ENCODE measurements at regions not wholly inside any gene's neighbourhood (a gene's known extent, or its start where the extent isn't known, plus 50 kb on each side); places are given as distances from the start of the nearest gene placed in this dataset.

DNA sequence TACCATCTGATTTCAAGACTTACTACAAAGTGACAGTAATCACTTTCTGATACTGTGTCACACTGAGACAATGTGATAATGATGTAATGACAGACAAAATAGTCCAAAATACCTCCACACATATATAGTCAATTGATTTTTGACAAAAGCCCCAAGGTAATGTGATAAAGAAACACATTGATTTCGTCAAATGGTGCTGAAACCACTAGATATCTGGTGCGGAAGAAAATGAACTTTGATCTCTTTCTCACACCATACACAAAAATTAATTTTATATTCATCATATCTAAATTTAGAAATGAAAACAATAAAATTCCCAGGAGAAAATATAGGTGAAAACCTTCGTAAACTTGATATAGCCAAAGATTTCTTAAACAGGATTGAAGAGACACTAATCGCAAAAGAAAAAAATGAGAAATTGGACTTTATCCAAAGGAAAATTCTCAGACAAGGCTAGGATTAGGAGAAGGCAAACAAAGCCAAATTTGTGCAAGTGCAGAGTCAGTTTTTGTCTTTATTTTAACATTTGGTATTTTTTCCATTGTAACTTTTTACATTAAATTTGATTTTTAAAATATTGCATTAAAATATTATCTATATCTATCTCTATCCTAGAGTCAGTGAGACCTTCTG lies 739.9 kb downstream of the DIAPH3 start:
- Mint-ChIP-seq H3K27ac (no peak overlapping the region), H3K4me1 (ENCODE audit: low read depth) (no peaks in the 10 kb centered on the region), H3K36me3 (ENCODE audit: low read depth) (no peaks in the 10 kb centered on the region), H3K4me3 (no peak overlapping the region), H3K9me3 (no peaks in the 10 kb centered on the region), H3K27me3 (no peaks in the 10 kb centered on the region)
- Histone ChIP-seq H3K27me3 (ENCODE audit: control insufficient read depth in 1 of 2, insufficient read depth in 2 of 2, low read length in 2 of 2) (no peaks in the 10 kb centered on the region), H3K4me1 (ENCODE audit: insufficient read depth, low read length) (no peaks in the 10 kb centered on the region), H3K36me3 (ENCODE audit: insufficient read depth, low read length) (no peaks in the 10 kb centered on the region), H3K27ac (ENCODE audit: low read depth in 1 of 2, low read length in 2 of 2) (no peak overlapping the region), H3K4me3 (ENCODE audit: low read length) (no peak overlapping the region), H3K9me3 (ENCODE audit: control insufficient read depth in 1 of 2, insufficient read depth in 1 of 2, low read length in 2 of 2) (no peaks in the 10 kb centered on the region)
- TF ChIP-seq, protein P1, sequence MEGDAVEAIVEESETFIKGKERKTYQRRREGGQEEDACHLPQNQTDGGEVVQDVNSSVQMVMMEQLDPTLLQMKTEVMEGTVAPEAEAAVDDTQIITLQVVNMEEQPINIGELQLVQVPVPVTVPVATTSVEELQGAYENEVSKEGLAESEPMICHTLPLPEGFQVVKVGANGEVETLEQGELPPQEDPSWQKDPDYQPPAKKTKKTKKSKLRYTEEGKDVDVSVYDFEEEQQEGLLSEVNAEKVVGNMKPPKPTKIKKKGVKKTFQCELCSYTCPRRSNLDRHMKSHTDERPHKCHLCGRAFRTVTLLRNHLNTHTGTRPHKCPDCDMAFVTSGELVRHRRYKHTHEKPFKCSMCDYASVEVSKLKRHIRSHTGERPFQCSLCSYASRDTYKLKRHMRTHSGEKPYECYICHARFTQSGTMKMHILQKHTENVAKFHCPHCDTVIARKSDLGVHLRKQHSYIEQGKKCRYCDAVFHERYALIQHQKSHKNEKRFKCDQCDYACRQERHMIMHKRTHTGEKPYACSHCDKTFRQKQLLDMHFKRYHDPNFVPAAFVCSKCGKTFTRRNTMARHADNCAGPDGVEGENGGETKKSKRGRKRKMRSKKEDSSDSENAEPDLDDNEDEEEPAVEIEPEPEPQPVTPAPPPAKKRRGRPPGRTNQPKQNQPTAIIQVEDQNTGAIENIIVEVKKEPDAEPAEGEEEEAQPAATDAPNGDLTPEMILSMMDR (IDR thresholded peaks at IDR 0.05), result no peak
- ChIA-PET POLR2A (no interaction called here), CTCF (no interaction called here)
- intact Hi-C loops (cut with DNase I, micrococcal nuclease), result no loop called here
- ATAC-seq (ENCODE audit: poor library complexity) (no peak), DNase-seq (no peak)

DNA sequence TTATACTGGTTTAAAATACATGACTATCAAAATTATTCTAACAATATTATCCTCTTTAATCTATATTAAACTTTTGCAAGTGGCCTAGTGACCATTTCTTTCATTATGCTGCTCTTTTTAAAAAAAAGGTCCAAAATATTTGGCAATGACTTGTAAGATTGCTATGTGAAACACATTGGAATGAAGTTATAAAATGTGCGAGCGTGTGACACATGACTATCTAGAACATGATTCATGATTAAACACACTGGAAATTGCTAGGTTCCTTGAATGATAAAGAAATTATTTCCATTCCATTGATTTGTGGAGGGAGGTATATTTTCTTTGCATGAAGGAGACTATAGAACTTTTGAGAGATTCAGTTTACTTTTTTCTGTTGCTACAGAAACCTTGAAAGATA lies 739.1 kb downstream of the DIAPH3 start:
- H3K4me1 ChIP-seq (ENCODE audit: insufficient read depth, low read length), result no peaks in the 10 kb centered on the region
- Mint-ChIP-seq H3K27ac (no peak overlapping the region), H3K9me3 (peaks cover 2% of the 10 kb centered on the region), H3K27me3 (no peaks in the 10 kb centered on the region), H3K36me3 (ENCODE audit: low read depth) (no peaks in the 10 kb centered on the region), H3K4me1 (ENCODE audit: low read depth) (no peaks in the 10 kb centered on the region), H3K4me3 (no peak overlapping the region)
- ATAC-seq (ENCODE audit: poor library complexity) (no peak), DNase-seq (no peak)
- no peaks in the 10 kb centered on the region for H3K9me3 ChIP-seq (ENCODE audit: control insufficient read depth in 1 of 2, insufficient read depth in 1 of 2, low read length in 2 of 2)
- H3K36me3 ChIP-seq (ENCODE audit: insufficient read depth, low read length), result no peaks in the 10 kb centered on the region
- no peak overlapping the region for H3K4me3 ChIP-seq (ENCODE audit: low read length)
- CTCF ChIA-PET, result no interaction called here
- no peaks in the 10 kb centered on the region for H3K27me3 ChIP-seq (ENCODE audit: control insufficient read depth in 1 of 2, insufficient read depth in 2 of 2, low read length in 2 of 2)
- H3K27ac ChIP-seq (ENCODE audit: low read depth in 1 of 2, low read length in 2 of 2), result no peak overlapping the region
- POLR2A ChIA-PET, result no interaction called here
- TF ChIP-seq, protein P1 (IDR thresholded peaks at IDR 0.05), result no peak
- intact Hi-C loops (cut with DNase I, micrococcal nuclease), result no loop called here

DNA sequence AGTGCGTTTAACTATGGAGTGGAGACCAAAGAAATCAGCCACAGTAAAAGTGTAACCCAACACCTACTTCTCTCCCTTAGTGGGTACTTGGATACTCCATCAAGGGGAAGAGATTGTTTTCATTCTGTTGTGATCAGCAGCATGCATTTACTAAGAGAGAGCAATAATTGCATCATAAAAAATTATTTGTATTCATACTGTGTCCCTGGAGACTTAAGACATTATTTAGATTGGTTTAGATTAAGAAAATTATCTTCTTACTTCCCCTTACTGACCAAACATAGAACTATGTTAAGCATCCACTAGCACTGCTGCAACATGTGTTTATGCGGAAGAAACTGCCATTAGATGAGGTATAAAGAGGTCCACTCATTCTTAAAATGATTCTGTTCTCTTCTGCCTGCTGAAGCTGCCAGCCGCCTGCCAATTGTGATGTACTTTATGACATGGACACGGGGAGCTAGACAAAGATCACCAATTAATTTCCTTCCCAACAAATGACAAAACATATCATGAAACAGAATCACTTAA lies 738.5 kb downstream of the DIAPH3 start:
- intact Hi-C loops (cut with DNase I, micrococcal nuclease), result no loop called here
- H3K27ac Mint-ChIP-seq, result no peak overlapping the region
- CTCF ChIA-PET, result no interaction called here
- no peaks in the 10 kb centered on the region for H3K36me3 Mint-ChIP-seq (ENCODE audit: low read depth)
- H3K27me3 Mint-ChIP-seq, result no peaks in the 10 kb centered on the region
- POLR2A ChIA-PET, result no interaction called here
- Histone ChIP-seq H3K4me3 (ENCODE audit: low read length) (no peak overlapping the region), H3K27ac (ENCODE audit: low read depth in 1 of 2, low read length in 2 of 2) (no peak overlapping the region), H3K9me3 (ENCODE audit: control insufficient read depth in 1 of 2, insufficient read depth in 1 of 2, low read length in 2 of 2) (no peaks in the 10 kb centered on the region), H3K27me3 (ENCODE audit: control insufficient read depth in 1 of 2, insufficient read depth in 2 of 2, low read length in 2 of 2) (no peaks in the 10 kb centered on the region), H3K4me1 (ENCODE audit: insufficient read depth, low read length) (no peaks in the 10 kb centered on the region), H3K36me3 (ENCODE audit: insufficient read depth, low read length) (no peaks in the 10 kb centered on the region)
- H3K4me3 Mint-ChIP-seq, result no peak overlapping the region
- DNase-seq (no peak), ATAC-seq (ENCODE audit: poor library complexity) (no peak)
- H3K4me1 Mint-ChIP-seq (ENCODE audit: low read depth), result no peaks in the 10 kb centered on the region
- TF ChIP-seq, protein P1 (IDR thresholded peaks at IDR 0.05), result no peak
- peaks cover 6% of the 10 kb centered on the region for H3K9me3 Mint-ChIP-seq

Measured in CD4-positive, alpha-beta T cell (primary cell).